GM21423 (cell line): ENCODE measurements at regions not wholly inside any gene's neighbourhood (a gene's known extent, or its start where the extent isn't known, plus 50 kb on each side); places are given as distances from the start of the nearest gene placed in this dataset.

ENCODE experiments used
- ATAC-seq: cut with Tn5 transposase; IDR thresholded peaks from one replicate; pipeline ENCODE4 v1.9.1; 2021; ENCODE audit warnings: mild to moderate bottlenecking, moderate library complexity; ENCODE audit not compliant: unreplicated experiment

- ATAC-seq: no peak
Measured at GRCh38 chr10:117635826-117636225, 93.3 kb downstream of the EMX2 start.

GRCh38 chr10:117638200-117638599 is 95.7 kb downstream of the EMX2 start:
- ATAC-seq: no peak

DNA sequence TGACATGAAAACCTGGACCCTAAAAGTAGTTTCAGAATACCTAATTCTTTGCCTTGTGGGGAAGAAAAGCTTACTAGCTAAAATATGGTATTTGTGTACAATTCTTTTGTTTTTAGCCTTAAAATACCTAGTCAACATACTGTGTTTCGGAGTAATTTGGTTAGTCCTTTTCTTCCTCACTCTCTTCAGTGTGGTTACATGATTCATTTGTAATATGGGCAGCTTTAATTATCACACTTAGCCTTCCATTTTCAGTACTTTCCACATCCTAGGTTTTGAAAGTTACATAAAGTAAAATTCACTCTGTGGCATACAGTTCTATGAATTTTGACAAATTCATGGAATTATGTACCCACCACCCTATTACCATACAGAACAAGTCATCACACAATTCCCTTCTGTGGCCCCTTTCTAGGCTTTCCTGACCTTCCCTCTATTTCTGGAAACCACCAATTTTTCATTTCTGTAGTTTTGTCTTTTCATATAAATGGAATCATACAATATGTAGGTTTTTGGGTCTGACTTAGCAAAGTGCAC is 96.2 kb downstream of the EMX2 start:
- no peak for ATAC-seq

GRCh38 chr10:117640406-117640805 is 97.9 kb downstream of the EMX2 start:
- no peak for ATAC-seq

- no peak for ATAC-seq
Measured at GRCh38 chr10:117646718-117647117, 104.2 kb downstream of the EMX2 start.

- no peak for ATAC-seq
Measured at GRCh38 chr10:117647306-117647705, 104.8 kb downstream of the EMX2 start.

DNA sequence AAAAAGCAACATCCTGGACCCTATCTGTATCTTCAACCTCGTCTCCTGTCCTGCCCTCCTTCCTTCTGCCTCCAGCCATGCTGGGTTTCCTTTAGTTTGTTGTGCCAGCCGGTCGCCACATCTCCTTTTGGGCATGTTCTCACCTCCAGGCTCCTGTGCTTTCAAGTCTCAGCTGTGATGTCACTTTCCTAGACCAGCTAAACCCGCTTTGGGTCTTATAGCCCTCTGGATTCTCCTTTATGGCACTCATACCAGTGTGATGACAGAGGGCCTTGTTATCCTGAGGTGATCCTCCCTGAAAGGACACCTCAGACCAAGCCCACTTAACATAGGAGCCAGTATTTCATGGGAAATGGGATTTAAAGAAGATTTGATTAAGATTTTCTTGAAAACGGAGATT is 108.6 kb downstream of the EMX2 start:
- no peak for ATAC-seq

- ATAC-seq: peak; percentile 27
Measured at GRCh38 chr10:117652228-117653169, 110.0 kb downstream of the EMX2 start.

- ATAC-seq: peak; percentile 80
Measured at GRCh38 chr10:117653170-117653515, 110.6 kb downstream of the EMX2 start.

DNA sequence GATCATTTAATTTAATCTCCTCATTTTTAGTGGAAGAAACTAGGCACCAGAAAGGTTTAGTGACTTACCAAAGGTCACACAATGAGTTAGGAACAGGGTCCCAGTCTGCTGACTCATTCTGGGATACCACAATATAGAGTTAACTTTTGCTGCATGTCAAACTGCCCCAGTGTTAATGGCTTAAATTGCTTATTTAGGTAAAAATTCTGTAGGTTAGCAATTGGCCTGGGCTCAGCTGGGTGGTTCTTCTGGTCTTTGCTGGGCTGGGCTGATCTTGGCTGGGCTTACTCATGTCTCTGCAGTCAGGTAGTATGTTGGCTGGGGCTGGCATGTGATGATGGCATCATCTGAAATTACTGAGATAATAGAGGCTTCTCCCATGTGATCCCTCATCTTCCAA is 111.6 kb downstream of the EMX2 start:
- no peak for ATAC-seq

GRCh38 chr10:117656385-117657367 is 114.1 kb downstream of the EMX2 start:
- ATAC-seq: peak; percentile 82

DNA sequence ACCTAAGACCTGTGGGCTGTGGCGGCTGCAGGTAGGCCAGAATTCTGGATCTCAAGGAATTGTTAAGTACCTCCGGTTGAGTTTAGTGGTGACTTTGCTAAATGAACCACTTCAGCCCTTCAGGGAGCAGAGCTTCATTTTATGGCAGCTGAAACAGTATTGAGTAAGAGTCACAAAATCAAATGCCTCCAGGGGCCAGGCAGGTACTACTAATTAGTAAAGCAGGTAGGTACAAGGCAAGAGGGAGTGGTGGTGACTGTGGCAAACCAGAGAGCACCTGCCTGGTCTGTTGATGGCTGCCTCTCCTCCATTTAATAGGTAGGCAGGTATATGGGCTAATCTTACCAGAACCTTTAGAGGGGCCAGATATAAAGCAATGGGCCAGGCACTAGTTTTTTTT is 118.8 kb downstream of the EMX2 start:
- ATAC-seq: no peak

DNA sequence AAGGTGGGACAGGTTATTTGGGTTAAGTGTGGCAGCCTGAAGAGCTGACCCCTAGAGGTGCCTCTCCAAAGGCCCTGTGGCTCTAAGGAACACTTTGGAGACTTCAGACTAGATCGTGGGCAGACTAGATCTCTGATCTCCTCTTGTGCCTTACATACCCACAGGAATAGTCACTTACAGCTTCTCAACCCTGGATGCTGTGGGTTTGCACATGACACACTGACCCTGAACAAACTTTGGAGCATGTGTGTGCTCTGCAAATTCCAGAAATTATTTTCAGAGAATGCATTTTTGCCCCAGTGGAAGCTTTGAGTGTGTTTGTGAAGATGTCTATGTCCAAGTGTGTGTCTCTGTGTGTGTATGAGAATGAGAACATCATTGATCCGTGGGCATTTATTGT is 119.6 kb downstream of the EMX2 start:
- ATAC-seq: no peak

DNA sequence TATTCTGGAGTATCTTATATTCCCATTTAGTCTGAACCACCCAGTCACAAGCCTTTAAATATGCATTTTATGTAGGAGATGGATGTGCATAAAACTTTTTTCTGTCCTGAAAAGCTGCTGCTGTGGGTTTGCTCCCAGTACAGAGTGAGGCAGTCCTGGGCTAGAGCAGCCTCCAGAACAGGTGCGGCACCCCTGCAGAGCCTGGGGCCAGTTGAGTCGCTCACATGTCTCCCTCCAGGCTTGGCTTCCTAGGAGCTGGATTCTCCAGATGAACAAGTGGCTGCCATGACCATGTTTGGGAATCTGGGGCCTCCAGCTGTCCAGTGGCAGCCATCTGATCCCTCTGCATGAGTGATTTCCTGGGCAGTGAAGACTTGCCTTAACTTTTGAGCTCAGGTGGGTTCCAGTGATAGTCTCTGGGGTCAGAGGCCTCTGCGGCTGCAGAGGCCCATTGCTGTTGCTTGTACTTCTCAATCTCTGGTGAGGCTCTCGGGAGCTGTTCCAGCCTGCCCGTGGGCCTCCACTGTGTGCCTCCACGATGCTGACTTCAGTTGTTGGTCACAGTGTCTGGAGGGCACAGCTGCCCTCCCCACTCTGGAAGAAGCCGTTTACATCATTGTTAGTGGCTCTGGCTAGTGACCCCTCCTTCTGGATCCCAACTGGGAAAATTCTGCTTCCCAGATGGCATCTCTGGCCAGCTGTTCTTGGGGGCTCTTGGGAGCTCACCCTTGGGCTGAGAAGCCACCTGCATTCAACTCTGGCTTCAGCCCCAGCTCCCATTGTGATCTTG is 120.4 kb downstream of the EMX2 start:
- no peak for ATAC-seq

- peak; percentile 98 for ATAC-seq
Measured at GRCh38 chr10:117663750-117664149, 121.2 kb downstream of the EMX2 start.

DNA sequence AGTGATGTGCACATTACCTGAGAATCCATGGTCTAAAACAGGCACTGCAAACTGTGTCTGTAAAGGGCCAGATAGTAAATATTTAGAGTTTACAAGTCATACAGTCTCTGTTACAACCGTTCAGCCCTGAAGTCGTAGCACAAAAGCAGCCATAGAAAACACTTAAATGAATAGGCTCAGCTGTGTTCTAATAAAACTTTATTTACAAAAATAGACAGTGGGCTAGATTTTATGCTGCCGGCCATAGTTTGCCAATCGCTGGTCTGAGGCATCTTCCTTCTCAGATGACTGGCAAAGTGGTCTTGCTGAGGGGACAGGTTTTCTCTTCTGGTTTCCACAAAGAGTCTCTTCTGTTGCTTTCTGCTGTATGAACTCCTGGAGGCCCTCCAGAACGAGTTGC is 121.7 kb downstream of the EMX2 start:
- no peak for ATAC-seq

GRCh38 chr10:117666166-117666565 is 123.6 kb downstream of the EMX2 start:
- ATAC-seq: no peak

GRCh38 chr10:117666965-117667364 is 124.4 kb downstream of the EMX2 start:
- ATAC-seq: no peak

GRCh38 chr10:117667831-117668230 is 125.3 kb downstream of the EMX2 start:
- no peak for ATAC-seq

DNA sequence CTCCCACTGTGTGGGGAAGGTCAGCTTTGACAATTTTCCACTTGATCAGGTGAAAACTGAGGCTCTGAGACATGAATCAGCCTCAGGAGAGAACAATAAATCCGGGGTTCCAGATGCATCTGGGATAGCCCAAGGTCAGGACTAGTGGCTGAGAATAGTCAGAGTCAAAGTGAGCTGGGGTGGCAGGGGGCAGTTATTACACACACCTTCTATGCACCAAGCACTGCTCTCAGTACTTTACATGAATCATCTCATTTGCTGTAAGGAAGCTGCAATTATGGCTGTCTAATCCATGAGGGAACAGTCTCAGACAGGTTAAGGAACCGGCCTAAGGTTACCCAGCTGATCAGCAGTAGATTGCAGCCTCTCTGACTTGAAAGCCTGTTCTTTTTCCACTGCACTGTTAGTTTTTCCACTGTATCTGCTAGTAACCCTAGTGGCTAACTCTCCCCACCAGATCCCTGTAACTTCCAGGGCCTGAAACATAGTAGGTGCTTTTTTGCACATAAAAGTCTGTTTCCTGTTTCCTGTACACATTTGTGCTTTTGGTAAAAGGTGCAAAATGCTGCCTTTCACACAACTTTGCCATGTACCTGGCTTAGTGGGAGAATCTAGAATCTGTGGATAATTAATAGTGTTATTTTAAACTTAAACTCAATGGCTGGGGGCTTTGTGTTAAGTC is 125.9 kb downstream of the EMX2 start:
- no peak for ATAC-seq
